BE2C (cell line): ENCODE measurements at regions not wholly inside any gene's neighbourhood (a gene's known extent, or its start where the extent isn't known, plus 50 kb on each side); places are given as distances from the start of the nearest gene placed in this dataset.
"Not testable (repeated sequence)": the region's sequence is repeated elsewhere in the genome, so short reads cannot be mapped to it uniquely, and the experiment has no call there.

Source experiments
- DNase-seq: peaks from one replicate; pipeline ENCODE4 v3.0.0-alpha.2; 2020
- H3K27me3 ChIP-seq: fragments of 250-450 bp; sonication (Bioruptor Pico); 2 replicates; pipeline ENCODE4 v1.5.1; 2020; ENCODE audit warnings: mild to moderate bottlenecking
- H3K36me3 ChIP-seq: fragments of 250-450 bp; sonication (Bioruptor Pico); 2 replicates; pipeline ENCODE4 v1.5.1; 2020; ENCODE audit warnings: mild to moderate bottlenecking
- H3K4me1 ChIP-seq: fragments of 250-450 bp; sonication (Bioruptor Pico); 2 replicates; pipeline ENCODE4 v1.5.1; 2020
- H3K4me3 ChIP-seq: 2 replicates; pipeline ENCODE4 v1.5.1; 2011; ENCODE audit warnings: low read depth, low read length
- H3K9me3 ChIP-seq: fragments of 250-450 bp; sonication (Bioruptor Pico); 2 replicates; pipeline ENCODE4 v1.5.1; 2020
- CTCF ChIP-seq: IDR thresholded peaks from 2 replicates; pipeline ENCODE4 v1.5.1; 2012; ENCODE audit warnings: mild to moderate bottlenecking, low read depth, low read length

- Histone ChIP-seq H3K9me3 (no peaks in the 10 kb centered on the region), H3K4me3 (no peak overlapping the region), H3K36me3 (no peaks in the 10 kb centered on the region), H3K4me1 (no peaks in the 10 kb centered on the region), H3K27me3 (no peaks in the 10 kb centered on the region)
- DNase-seq: no peak
- no peak for TF ChIP-seq CTCF
These were observed 280.4 kb downstream of the HS3ST3B1 start for GRCh38 chr17:14581186-14581830.

DNA sequence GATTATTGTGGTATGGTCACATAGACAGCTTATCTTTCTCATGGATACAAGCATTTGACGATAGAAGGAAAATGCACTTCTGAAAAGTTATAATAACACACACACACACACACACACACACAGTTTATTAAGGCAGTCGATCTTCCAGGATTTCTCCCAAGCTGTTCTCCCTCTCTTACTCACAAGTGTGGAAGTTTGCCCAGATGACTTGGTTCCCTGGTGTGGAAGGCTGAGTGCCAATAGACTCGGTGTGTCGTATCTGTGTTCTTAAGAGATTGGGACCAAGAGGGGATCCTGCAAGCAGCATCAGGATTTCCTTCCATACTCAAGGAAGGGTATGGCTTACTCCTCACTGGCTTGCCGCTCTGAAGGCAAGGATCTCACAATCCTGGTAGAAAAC lies 279.6 kb downstream of the HS3ST3B1 start:
- Histone ChIP-seq H3K27me3 (no peaks in the 10 kb centered on the region), H3K4me3 (no peak overlapping the region), H3K36me3 (no peaks in the 10 kb centered on the region), H3K9me3 (no peaks in the 10 kb centered on the region), H3K4me1 (no peaks in the 10 kb centered on the region)
- DNase-seq: no peak
- TF ChIP-seq CTCF: no peak

GRCh38 chr17:14579716-14580115 lies 278.8 kb downstream of the HS3ST3B1 start:
- no peak for DNase-seq
- H3K4me3 ChIP-seq: no peak overlapping the region
- H3K27me3 ChIP-seq: no peaks in the 10 kb centered on the region
- H3K9me3 ChIP-seq: no peaks in the 10 kb centered on the region
- H3K36me3 ChIP-seq: no peaks in the 10 kb centered on the region
- TF ChIP-seq CTCF: no peak
- no peaks in the 10 kb centered on the region for H3K4me1 ChIP-seq

DNA sequence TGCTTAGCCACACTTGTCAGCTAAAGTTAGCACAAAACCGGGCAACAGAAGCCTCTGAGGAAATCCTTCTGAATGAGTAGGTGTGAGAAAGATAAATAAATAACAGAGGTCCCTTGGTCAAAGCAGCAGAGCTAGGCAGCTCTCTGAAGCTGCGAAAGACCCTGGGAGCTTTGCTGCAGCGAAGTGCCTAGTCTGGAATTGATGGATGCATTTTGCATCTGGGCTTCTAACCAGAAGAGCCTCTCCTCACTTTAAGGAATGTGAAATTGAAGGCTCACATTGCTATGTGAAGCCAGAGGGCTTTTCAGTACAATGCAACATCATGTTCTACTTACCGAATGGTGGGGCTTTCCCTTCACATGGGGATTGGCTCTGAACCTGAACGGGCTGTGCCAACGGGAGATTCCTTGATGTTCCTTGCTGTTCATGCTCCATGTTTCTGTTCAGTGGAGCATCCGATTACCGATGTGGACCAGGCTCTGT lies 274.6 kb downstream of the HS3ST3B1 start:
- no peak for TF ChIP-seq CTCF

GRCh38 chr17:14560325-14560724 lies 259.4 kb downstream of the HS3ST3B1 start:
- H3K4me3 ChIP-seq, H3K36me3 ChIP-seq, H3K27me3 ChIP-seq, H3K9me3 ChIP-seq, H3K4me1 ChIP-seq, DNase-seq: not testable (repeated sequence)

More for the DNA sequence above, 274.6 kb downstream of the HS3ST3B1 start:
- Histone ChIP-seq H3K4me1 (no peaks in the 10 kb centered on the region), H3K9me3 (no peaks in the 10 kb centered on the region), H3K4me3 (no peak overlapping the region), H3K36me3 (no peaks in the 10 kb centered on the region), H3K27me3 (no peaks in the 10 kb centered on the region)
- no peak for DNase-seq

GRCh38 chr17:14559264-14560119 lies 258.6 kb downstream of the HS3ST3B1 start:
- Histone ChIP-seq H3K27me3 (no peaks in the 10 kb centered on the region), H3K4me3 (no peak overlapping the region), H3K4me1 (no peaks in the 10 kb centered on the region), H3K9me3 (no peaks in the 10 kb centered on the region), H3K36me3 (no peaks in the 10 kb centered on the region)
- no peak for TF ChIP-seq CTCF
- DNase-seq: no peak
